HG03575 (cell line): ENCODE measurements at regions not wholly inside any gene's neighbourhood (a gene's known extent, or its start where the extent isn't known, plus 50 kb on each side); places are given as distances from the start of the nearest gene placed in this dataset.
"Not testable (repeated sequence)": the region's sequence is repeated elsewhere in the genome, so short reads cannot be mapped to it uniquely, and the experiment has no call there.

ENCODE experiments used
- ATAC-seq: cut with Tn5 transposase; IDR thresholded peaks from one replicate; pipeline ENCODE4 v1.9.1; 2021; ENCODE audit not compliant: unreplicated experiment, insufficient number of reproducible peaks, low FRiP score; ENCODE audit errors: extremely low read depth

- ATAC-seq, result no peak
These were observed 83.8 kb downstream of the NIBAN1 start for GRCh38 chr1:184890539-184890973.

GRCh38 chr1:184889902-184890301 is 84.4 kb downstream of the NIBAN1 start:
- no peak for ATAC-seq

- no peak for ATAC-seq
These were observed 85.1 kb downstream of the NIBAN1 start for GRCh38 chr1:184889166-184889565.

- ATAC-seq, result no peak
These were observed 85.8 kb downstream of the NIBAN1 start for GRCh38 chr1:184888505-184888904.

- ATAC-seq, result no peak
These were observed 91.1 kb downstream of the NIBAN1 start for GRCh38 chr1:184882957-184883815.

- no peak for ATAC-seq
These were observed 92.1 kb downstream of the NIBAN1 start for GRCh38 chr1:184881941-184882913.

GRCh38 chr1:184879876-184880557 is 94.3 kb downstream of the NIBAN1 start:
- ATAC-seq, result no peak

GRCh38 chr1:184878602-184879001 is 95.7 kb downstream of the NIBAN1 start:
- ATAC-seq, result no peak

- ATAC-seq, result no peak
These were observed 96.3 kb downstream of the NIBAN1 start for GRCh38 chr1:184878002-184878401.

- ATAC-seq, result not testable (repeated sequence)
These were observed 98.3 kb downstream of the NIBAN1 start for GRCh38 chr1:184876015-184876414.

GRCh38 chr1:184875218-184875617 is 99.1 kb downstream of the NIBAN1 start:
- ATAC-seq, result no peak

- ATAC-seq, result no peak
These were observed 104.0 kb downstream of the NIBAN1 start for GRCh38 chr1:184870319-184870718.

- ATAC-seq, result no peak
These were observed 106.2 kb downstream of the NIBAN1 start for GRCh38 chr1:184867866-184868689.

- peak; percentile 80 for ATAC-seq
These were observed 107.1 kb downstream of the NIBAN1 start for GRCh38 chr1:184866991-184867788.

- no peak for ATAC-seq
These were observed 107.7 kb downstream of the NIBAN1 start for GRCh38 chr1:184866586-184866985.

GRCh38 chr1:184865831-184866230 is 108.5 kb downstream of the NIBAN1 start:
- ATAC-seq, result no peak

- ATAC-seq, result no peak
These were observed 107.2 kb upstream of the EDEM3 start for GRCh38 chr1:184861755-184862336.
